ENCODE measurements at regions not wholly inside any gene's neighbourhood (a gene's known extent, or its start where the extent isn't known, plus 50 kb on each side); places are given as distances from the start of the nearest gene placed in this dataset.

DNA sequence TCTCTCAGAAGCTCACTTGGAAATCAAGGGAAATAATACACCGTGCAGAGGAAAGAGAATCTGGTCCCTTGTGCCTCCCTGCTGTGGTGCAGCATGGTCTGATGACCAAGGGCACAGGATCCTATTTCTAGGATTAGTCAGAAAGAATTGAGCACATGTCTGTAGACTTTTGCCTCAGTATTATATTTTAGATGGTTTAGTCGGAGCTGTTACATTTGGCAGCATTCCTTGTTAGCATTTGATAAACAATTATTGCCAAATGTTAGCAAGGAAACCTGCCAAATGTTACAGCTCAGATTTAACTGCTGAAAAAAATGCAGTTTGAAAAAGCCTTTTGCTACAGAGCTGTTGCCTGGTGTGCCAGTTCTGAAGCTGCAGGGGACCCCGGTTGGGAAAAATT, 183.5 kb upstream of the DPYD start:
- no peak for DNase-seq

DNA sequence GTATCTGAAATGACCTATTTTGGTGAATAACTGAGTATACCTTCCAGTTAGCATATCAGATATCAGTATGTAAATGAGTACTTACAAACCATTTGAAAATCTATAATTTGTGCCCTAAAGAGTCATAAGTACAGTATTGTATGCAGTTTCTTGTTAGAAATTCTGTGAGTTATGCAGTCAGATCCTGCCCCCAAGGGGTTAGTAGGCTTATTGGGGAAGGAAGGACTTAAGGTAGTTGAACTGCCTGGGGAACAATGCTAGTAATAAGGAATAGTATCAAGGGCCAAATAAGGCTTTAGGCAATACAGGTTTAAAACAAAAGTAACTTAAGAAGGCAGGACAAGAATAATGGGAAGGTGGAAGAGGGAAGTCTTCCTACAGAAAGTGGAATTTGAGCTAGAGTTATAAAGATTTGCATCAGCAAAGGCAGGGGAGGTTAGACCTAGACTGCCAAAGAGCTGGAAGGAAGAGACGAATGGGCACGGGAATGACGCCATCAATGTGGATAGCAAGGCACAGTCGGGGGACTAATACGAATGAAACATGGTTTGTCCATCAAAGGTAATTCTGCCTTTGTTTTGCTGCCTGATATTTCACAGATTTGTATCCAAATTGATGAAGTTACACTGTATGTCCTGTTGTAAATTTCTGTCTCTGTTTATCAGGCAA, 182.9 kb upstream of the DPYD start:
- peak in 1 of 2 experiments; percentile 6 for DNase-seq

GRCh38 chr1:98102345-98103030, 181.7 kb upstream of the DPYD start:
- no peak for DNase-seq

DNA sequence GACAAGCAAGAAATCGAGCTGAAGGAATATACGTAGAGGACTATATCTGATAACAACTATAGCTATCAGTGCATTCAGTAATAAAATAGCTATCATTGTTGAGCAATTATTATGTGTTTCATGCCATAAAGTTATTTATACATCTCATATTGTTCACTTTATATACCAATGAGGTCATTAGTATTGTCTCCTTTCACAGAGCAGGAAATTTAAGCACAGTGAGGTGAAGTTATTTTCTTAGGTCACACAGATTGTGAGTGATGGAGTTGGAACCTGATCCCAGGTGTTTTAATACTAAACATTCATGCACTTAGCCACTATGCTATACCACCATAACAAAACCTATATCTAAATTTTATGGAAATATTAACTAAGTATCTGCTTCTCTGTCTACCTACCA, 180.5 kb upstream of the DPYD start:
- DNase-seq: no peak

DNA sequence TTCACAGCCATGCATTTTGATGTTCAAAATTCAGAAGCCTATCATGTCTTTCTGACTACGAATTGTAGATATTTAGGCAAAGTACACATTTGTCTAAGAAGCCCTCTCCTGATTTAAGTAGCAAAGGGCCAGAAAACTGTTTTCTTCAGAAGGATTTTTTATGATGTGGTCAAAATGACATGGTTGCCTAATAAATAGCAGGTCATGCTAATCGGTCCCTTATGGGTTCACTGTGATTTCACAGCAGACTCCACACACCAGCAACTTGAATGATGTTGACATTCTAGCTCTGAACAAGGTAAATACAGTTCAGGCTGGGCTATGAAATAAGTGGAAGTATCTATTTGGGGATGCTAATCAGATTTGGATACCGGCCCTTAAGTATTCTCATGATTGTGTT, 178.7 kb upstream of the DPYD start:
- no peak for DNase-seq

GRCh38 chr1:98098473-98098872, 177.6 kb upstream of the DPYD start:
- no peak for DNase-seq

- no peak for DNase-seq
These were observed 169.5 kb upstream of the DPYD start for GRCh38 chr1:98090351-98090750.

DNA sequence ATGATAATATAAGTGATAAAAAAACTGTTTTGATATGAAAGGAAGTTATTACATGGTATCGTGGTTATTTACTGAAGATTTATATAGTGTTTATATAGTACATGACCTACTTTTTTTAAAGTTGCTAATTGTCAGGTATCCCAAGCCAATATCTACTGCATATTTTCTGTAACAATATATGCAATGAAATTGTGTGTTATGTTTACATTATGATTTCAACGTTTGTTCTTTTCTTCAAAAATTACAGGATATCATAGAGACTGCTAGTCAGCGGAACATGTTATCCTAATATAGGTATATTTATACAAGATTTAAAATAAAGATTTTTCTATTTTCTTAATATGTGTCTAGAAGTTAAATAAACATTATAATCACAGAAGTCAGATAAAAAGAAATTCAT, 167.5 kb upstream of the DPYD start:
- no peak for DNase-seq

GRCh38 chr1:98086796-98087441, 166.1 kb upstream of the DPYD start:
- peak; percentile 88 to 96 for DNase-seq

- no peak for DNase-seq
These were observed 165.3 kb upstream of the DPYD start for GRCh38 chr1:98086156-98086555.

DNA sequence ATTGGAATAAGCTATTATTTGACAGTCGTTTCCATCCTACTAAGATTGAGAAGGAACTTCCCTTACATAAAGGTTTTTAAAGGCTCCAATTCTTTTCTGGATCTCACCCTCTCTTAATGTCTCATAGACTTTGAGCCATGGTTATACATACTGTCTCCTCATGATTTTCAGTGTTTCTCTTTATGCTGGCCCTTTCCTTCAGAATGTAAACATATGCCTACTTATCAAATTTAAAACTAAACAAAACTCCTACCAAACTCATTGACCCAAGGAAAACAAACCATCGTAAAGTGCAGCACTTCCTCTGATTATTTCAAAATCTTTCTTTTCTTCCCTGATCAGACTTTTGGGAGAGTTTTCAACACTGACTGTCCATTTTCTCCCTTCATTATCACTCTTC, 163.4 kb upstream of the DPYD start:
- DNase-seq: no peak

GRCh38 chr1:98081944-98082343, 161.1 kb upstream of the DPYD start:
- no peak for DNase-seq

DNA sequence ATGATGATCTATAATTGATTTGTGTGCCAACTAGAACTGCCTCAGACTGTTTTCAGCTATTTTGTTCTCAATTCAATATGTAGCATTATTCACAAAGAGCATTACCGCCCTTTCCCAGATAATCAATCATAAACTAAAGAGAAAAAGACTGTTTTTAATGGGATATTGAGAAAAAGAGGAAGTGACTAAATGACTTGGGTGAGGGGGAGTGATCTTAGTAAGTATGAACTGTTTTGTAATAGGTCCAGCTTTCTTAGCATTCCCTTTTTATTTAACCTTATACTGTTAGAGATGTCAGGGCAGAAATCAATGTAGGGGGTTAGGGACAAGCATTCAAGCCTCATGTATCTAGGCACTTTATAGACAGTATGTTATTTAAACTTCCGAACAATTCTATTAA, 157.8 kb upstream of the DPYD start:
- DNase-seq: no peak

DNA sequence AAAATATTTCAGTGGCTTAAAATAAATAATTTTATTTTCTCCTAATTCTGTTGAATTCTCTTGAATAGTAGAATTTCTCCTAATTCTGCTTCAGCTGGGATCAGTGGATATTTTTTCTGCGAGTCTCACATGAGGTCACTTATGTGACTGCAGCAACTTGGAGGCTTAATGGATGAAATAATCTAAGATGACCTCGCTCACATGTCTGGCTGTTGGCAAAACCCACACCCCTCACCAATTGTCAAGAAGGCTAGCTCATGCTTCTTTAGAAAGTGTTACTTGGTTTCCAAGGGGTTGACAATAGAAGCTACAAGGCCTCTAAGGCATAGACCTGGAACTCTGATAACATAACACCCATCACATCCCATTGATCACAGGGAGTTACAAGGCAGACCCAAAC, 156.9 kb upstream of the DPYD start:
- no peak for DNase-seq

GRCh38 chr1:98075626-98076025, 154.8 kb upstream of the DPYD start:
- no peak for DNase-seq

DNA sequence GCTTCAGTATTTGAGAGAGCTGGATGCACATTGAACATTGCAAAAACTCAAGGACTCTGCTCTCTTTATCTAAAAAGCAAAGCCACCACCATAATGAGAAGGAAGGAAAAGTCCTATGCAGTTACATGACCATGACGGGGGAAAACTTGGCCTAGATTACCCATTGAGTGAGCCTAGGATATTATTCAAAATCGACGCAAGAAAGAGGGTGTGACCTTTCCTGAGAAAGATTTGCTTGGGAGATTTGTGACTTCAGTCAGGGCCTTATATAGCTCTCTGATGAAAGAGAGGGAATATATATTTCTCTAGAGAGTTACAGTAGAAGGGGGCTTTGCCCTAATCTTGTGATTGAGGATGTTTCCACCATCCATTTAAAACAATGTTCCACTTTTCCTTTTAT, 153.0 kb upstream of the DPYD start:
- no peak for DNase-seq

- no peak for DNase-seq
These were observed 152.3 kb upstream of the DPYD start for GRCh38 chr1:98073106-98073505.

DNA sequence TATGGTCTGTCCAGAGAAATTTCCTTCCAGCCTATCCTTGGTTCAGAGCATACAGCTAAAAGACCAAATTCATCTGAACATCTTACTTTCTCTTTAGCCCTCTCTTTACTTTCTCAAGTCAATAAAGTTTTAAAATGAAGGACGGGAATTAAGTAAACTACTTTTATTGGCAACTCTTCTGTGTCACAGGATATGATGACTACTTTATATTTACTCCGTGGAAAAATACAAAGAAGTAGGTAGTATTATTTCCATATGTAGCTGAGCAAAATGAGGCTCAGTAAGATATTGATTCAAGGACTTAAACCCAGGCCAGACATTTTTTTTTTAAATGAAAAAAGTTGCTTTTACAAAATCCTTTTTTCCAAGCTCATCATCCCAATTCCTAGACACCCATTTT, 151.2 kb upstream of the DPYD start:
- no peak for DNase-seq

DNA sequence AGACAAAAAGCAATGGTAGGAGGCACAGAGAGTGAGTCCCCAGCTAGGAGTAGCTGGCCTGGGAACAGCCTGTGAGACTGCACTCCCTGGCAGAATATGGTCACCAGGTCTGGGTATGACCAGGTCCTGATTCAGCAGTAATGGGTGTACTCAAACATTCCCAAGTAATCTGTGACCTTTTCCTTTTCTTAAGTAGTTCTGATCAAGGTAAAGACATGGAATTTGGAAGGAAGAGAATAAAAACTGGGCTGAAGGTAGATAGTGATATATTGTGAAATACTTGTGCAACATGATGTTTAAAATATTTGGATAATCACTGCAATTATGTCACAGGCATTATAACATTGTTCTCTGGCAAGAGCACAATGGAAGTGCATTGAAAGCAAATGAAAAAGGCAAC, 147.2 kb upstream of the DPYD start:
- DNase-seq: no peak

- no peak for DNase-seq
These were observed 146.1 kb upstream of the DPYD start for GRCh38 chr1:98066911-98067310.

GRCh38 chr1:98059620-98060019, 138.8 kb upstream of the DPYD start:
- DNase-seq: no peak

DNA sequence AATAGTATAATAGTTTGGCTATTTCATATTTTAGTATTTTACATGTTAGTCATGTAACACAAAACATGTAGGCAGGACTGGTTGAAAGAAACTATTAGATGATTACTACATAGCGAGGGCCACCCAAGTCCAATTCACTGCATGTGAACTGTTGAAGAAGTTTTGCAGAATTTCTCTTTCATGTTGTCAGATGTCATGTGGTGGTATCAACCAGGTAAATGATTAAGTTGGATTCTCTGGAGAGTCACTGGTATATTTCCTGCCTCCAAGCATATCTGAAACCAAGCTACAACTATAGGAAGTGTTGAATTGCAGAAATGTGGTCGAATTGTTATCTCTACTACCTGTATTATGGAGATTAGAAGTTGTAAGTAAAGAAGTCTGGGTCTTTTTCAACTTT, 137.8 kb upstream of the DPYD start:
- no peak for DNase-seq

- no peak for DNase-seq
These were observed 136.5 kb upstream of the DPYD start for GRCh38 chr1:98057236-98057910.

GRCh38 chr1:98056781-98057180, 135.9 kb upstream of the DPYD start:
- DNase-seq: no peak
